ENCODE measurements at regions not wholly inside any gene's neighbourhood (a gene's known extent, or its start where the extent isn't known, plus 50 kb on each side); places are given as distances from the start of the nearest gene placed in this dataset.

DNA sequence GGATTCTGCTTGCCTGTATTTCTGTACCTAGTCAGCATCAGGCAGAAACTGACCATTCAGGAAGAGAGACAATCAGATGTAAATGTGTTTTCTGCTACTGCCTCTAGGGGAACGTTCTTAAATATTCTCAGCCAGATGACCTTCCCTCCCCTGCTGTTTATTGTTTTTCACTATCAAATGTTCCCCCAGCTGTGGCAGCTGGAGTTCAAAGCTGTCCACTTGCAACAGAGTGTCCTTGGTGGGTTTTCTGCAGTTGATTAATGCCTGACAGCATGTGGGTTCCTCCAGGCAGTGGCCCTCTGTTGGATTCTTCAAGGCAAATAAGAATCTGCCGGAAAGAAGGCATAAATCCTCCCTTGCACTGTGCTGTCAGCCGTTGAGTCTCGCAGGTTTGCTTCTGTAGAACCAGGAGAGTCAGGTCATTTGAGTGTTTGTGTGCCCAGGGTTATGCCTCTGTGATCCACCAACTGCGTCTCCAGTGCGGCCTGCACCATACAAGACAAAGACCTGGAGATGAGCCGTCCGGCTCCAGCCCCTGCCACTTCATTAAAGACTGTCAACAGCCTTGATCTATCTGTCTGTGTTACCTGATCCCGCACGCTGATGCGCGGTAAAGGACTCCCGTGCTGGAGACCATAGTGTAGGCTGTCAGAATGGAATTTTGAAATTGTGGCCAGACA is 203.4 kb downstream of the GADD45G start:
- Histone ChIP-seq H3K27ac (no peak overlapping the region), H3K36me3 (no peaks in the 10 kb centered on the region), H3K27me3 (ENCODE audit: low read depth) (no peaks in the 10 kb centered on the region), H3K4me1 (peaks cover 3% of the 10 kb centered on the region), H3K9me3 (no peaks in the 10 kb centered on the region), H3K4me3 (no peak overlapping the region)
- intact Hi-C loops (cut with DNase I) = no loop called here
- DNase-seq (peak; percentile 31), ATAC-seq (no peak)
- TF ChIP-seq CTCF (IDR thresholded peaks at IDR 0.05) = no peak

DNA sequence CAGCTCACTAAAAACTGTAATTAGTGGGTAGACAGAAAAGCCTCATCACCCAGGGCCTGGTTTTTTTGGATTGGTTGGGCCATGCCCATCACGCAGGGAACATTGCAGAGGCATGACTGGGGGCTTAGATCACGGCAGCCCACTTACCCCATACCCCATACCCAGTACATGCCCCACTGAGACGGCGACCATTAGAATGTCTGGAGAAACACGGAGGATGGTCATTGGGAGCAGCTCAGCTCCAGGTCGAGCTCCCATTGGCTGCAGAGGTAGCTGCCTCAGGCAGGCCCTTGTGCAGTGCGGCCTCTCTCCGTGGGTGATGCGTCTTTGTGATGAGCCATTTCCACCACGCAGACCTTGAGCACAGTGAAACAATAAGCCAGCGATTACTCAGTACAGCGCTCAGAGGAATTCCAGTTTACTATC is 204.0 kb downstream of the GADD45G start:
- no peak overlapping the region for H3K27ac ChIP-seq
- no peak for ATAC-seq

DNA sequence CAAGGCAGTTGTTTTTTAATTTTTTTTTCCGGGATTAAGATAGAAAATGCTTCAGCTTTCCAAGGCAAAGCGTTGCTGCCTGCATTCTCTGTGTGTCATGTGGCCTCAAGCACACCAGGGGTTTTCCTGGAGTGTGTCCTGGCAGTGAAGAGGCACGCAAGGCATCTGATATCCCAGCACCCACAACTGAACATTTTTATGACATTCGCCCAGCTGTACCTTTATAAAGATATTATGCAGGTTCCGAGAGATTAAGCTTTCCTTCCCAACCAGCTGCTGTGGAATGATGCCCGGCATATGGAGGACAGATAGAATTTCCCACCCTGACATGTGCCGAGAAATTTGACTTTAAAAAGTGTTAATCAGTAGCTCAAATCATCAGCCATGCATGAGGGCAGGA is 205.6 kb downstream of the GADD45G start:
- Histone ChIP-seq H3K27me3 (ENCODE audit: low read depth) (no peaks in the 10 kb centered on the region), H3K4me1 (peaks cover 12% of the 10 kb centered on the region), H3K4me3 (no peak overlapping the region), H3K36me3 (no peaks in the 10 kb centered on the region), H3K27ac (no peak overlapping the region), H3K9me3 (no peaks in the 10 kb centered on the region)
- DNase-seq = peak; percentile 20
- no peak for TF ChIP-seq CTCF (IDR thresholded peaks at IDR 0.05)
- intact Hi-C loops (cut with DNase I) = no loop called here
- peak in 1 of 2 donors; percentile 60 for ATAC-seq

More for the DNA sequence above, 204.0 kb downstream of the GADD45G start:
- no peaks in the 10 kb centered on the region for H3K36me3 ChIP-seq
- peak; percentile 20 for DNase-seq
- intact Hi-C loops (cut with DNase I) = no loop called here
- no peak overlapping the region for H3K4me3 ChIP-seq
- no peaks in the 10 kb centered on the region for H3K9me3 ChIP-seq
- H3K4me1 ChIP-seq = no peaks in the 10 kb centered on the region
- TF ChIP-seq CTCF (IDR thresholded peaks at IDR 0.05) = no peak
- H3K27me3 ChIP-seq (ENCODE audit: low read depth) = no peaks in the 10 kb centered on the region

DNA sequence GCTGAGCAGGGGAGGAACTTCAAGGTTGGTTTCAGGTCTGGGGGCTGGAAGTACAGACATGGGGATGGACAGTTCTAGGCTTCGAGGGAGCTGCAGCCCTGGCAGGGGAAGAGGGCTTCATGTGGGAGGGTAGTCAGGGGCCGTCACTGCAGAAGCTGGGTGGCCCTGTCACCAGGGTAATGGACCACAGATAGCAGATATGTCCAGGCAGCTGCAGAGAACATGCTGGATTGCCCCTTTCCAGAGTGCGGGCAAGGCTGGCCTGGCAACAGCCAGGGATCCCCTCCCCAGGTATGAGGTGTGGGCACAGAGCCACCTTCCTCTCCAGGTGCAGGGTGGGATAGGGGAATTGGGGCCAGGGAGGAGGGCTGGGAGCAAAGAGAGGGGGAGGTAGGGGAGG is 206.5 kb downstream of the GADD45G start:
- Histone ChIP-seq H3K9me3 (no peaks in the 10 kb centered on the region), H3K4me1 (peaks cover 17% of the 10 kb centered on the region), H3K27ac (no peak overlapping the region), H3K4me3 (no peak overlapping the region), H3K27me3 (ENCODE audit: low read depth) (no peaks in the 10 kb centered on the region), H3K36me3 (no peaks in the 10 kb centered on the region)
- intact Hi-C loops (cut with DNase I) = no loop called here
- TF ChIP-seq CTCF (IDR thresholded peaks at IDR 0.05) = no peak
- DNase-seq (peak; percentile 6), ATAC-seq (no peak)

GRCh38 chr9:89811886-89812450 is 207.2 kb downstream of the GADD45G start:
- H3K4me1 ChIP-seq = peaks cover 18% of the 10 kb centered on the region
- ATAC-seq (no peak), DNase-seq (no peak)
- H3K9me3 ChIP-seq = no peaks in the 10 kb centered on the region
- no peak overlapping the region for H3K4me3 ChIP-seq
- H3K36me3 ChIP-seq = no peaks in the 10 kb centered on the region
- no peak for TF ChIP-seq CTCF (IDR thresholded peaks at IDR 0.05)
- H3K27ac ChIP-seq = no peak overlapping the region
- no peaks in the 10 kb centered on the region for H3K27me3 ChIP-seq (ENCODE audit: low read depth)
- intact Hi-C loops (cut with DNase I) = no loop called here

Measured in lower lobe of right lung (tissue), 2 donors.